ENCODE measurements at regions not wholly inside any gene's neighbourhood (a gene's known extent, or its start where the extent isn't known, plus 50 kb on each side); places are given as distances from the start of the nearest gene placed in this dataset.

DNA sequence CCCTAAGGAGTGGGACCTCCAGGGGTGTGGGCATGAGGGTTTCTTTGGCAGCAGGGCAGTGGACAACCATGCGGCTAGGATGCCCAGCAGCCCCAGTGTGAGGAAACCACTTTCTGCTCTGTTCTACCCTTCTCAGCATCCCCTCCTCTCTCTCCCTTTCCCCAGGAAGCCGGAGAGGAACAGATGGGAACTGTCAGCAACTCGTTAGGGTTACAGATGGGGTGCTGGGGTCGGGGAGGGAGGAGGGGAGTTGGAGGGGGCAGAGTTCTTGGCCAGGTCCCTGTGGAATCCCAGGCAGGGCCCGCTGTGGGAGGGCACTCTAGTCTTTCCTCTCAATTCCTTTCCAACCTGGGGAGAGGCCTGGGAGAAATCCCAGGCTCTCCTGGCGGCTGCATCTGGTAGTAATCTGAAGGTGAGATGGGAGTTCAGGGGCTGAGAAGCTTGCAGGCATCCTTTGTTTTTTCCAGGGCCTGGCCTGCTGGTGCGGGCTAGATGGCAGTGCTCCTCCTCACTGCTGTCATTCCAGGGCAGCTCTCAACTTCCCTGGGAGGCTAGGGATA is 93.9 kb upstream of the CSF3R start:
- Histone ChIP-seq H3K9me3 (ENCODE audit: control insufficient read depth, insufficient read depth, low read length) (no peaks in the 10 kb centered on the region), H4K20me1 (ENCODE audit: insufficient read depth, low read length) (no peaks in the 10 kb centered on the region), H3K4me3 (ENCODE audit: insufficient read depth, low read depth, low read length) (no peak overlapping the region), H3K56ac (ENCODE audit: extremely low read depth, insufficient read depth, low read length) (no peak overlapping the region), H2AFZ (replicated peaks; ENCODE audit: low read length, poor library complexity) (no peak overlapping the region), H2BK5ac (ENCODE audit: low read depth, low read length, poor library complexity, severe bottlenecking) (no peak overlapping the region), H3K4me2 (ENCODE audit: low read depth, low read length) (no peak overlapping the region), H3K4ac (ENCODE audit: low read depth, low read length) (no peak overlapping the region), H3K27ac (ENCODE audit: insufficient read depth, low read length) (no peak overlapping the region), H2AK5ac (ENCODE audit: low read depth, low read length) (no peak overlapping the region), H2BK15ac (ENCODE audit: low read depth, low read length) (no peak overlapping the region), H3K27me3 (ENCODE audit: control insufficient read depth, insufficient read depth, low read length) (peaks cover 6% of the 10 kb centered on the region), H4K5ac (ENCODE audit: low read depth, low read length) (no peak overlapping the region), H2AK9ac (replicated peaks; ENCODE audit: low read depth, low read length, poor library complexity) (no peak overlapping the region), H3K9ac (ENCODE audit: low read depth, low read length) (no peak overlapping the region), H3K14ac (replicated peaks; ENCODE audit: low read depth, low read length) (no peak overlapping the region), H2BK120ac (ENCODE audit: low read depth, low read length) (no peak overlapping the region), H3K9me1 (ENCODE audit: insufficient read depth, low read length) (no peaks in the 10 kb centered on the region), H4K91ac (ENCODE audit: insufficient read depth, low read depth, low read length) (no peak overlapping the region), H3K23ac (ENCODE audit: low read depth, low read length) (no peak overlapping the region), H3K18ac (ENCODE audit: low read depth, low read length) (no peak overlapping the region), H2BK20ac (ENCODE audit: low read depth, low read length) (no peak overlapping the region), H4K8ac (ENCODE audit: low read depth in 2 of 2, low read length in 2 of 2) (no peak overlapping the region), H3K79me1 (ENCODE audit: low read depth in 1 of 2, low read length in 2 of 2) (no peaks in the 10 kb centered on the region), H3K4me1 (ENCODE audit: control insufficient read depth, insufficient read depth, low read length) (no peaks in the 10 kb centered on the region), H3K36me3 (ENCODE audit: control insufficient read depth, insufficient read depth, low read length) (no peaks in the 10 kb centered on the region)
- no CpG with 5 or more reads among the region's 7 CpGs for WGBS, 2 experiments (ENCODE audit: extremely low coverage in 2 of 2, insufficient read length in 1 of 2)
- no TSS peak for BruUV-seq (replicated peaks)
- dilution Hi-C loops (cut with HindIII; ENCODE audit: low sequenced_read_pairs, unreplicated experiment) (no loop called here), intact Hi-C loops (cut with micrococcal nuclease) (loop anchor here (1.0 to 10.0 kb wide), 4 partner anchors 78 to 1106 kb away; no protein-coding TSS in a partner anchor), in situ Hi-C loops (cut with MboI; ENCODE audit: low sequenced_read_pairs) (loop anchor here (10.0 to 25.0 kb wide), 2 partner anchors 736 to 858 kb away; no protein-coding TSS in a partner anchor)
- DNase-seq (no peak), ATAC-seq (ENCODE audit: low read depth) (no peak)
- TF ChIP-seq SMC3 (IDR thresholded peaks at IDR 0.05; ENCODE audit: low read depth, low read length) (no peak), RCOR1 (IDR thresholded peaks at IDR 0.05; ENCODE audit: insufficient replicate concordance, low read length) (no peak), CHD1 (IDR thresholded peaks at IDR 0.05; ENCODE audit: low read depth, low read length) (no peak), RFX5 (IDR thresholded peaks at IDR 0.05; ENCODE audit: low read depth, low read length) (no peak), CEBPB (IDR thresholded peaks at IDR 0.05; ENCODE audit: low read depth, low read length) (no peak), MAZ (IDR thresholded peaks at IDR 0.05; ENCODE audit: borderline replicate concordance, low read depth, low read length) (no peak), BHLHE40 (IDR thresholded peaks at IDR 0.05; ENCODE audit: low read depth, low read length) (no peak), MAFK (IDR thresholded peaks at IDR 0.05; ENCODE audit: low read depth, low read length) (no peak), ELK1 (IDR thresholded peaks at IDR 0.05; ENCODE audit: borderline replicate concordance, low read depth, low read length) (no peak), NFE2L2 (IDR thresholded peaks at IDR 0.05; ENCODE audit: low read depth, low read length) (no peak), POLR2A (IDR thresholded peaks at IDR 0.05; ENCODE audit: low read depth, low read length) (no peak), FOS (IDR thresholded peaks at IDR 0.05; ENCODE audit: low read depth, low read length) (no peak), RAD21 (IDR thresholded peaks at IDR 0.05; ENCODE audit: low read length) (no peak), MXI1 (IDR thresholded peaks at IDR 0.05; ENCODE audit: borderline replicate concordance, low read depth, low read length) (no peak)
- TF ChIP-seq, protein P1, sequence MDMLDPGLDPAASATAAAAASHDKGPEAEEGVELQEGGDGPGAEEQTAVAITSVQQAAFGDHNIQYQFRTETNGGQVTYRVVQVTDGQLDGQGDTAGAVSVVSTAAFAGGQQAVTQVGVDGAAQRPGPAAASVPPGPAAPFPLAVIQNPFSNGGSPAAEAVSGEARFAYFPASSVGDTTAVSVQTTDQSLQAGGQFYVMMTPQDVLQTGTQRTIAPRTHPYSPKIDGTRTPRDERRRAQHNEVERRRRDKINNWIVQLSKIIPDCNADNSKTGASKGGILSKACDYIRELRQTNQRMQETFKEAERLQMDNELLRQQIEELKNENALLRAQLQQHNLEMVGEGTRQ (IDR thresholded peaks at IDR 0.05; ENCODE audit: low read depth, low read length): no peak
- TF ChIP-seq, protein P2, sequence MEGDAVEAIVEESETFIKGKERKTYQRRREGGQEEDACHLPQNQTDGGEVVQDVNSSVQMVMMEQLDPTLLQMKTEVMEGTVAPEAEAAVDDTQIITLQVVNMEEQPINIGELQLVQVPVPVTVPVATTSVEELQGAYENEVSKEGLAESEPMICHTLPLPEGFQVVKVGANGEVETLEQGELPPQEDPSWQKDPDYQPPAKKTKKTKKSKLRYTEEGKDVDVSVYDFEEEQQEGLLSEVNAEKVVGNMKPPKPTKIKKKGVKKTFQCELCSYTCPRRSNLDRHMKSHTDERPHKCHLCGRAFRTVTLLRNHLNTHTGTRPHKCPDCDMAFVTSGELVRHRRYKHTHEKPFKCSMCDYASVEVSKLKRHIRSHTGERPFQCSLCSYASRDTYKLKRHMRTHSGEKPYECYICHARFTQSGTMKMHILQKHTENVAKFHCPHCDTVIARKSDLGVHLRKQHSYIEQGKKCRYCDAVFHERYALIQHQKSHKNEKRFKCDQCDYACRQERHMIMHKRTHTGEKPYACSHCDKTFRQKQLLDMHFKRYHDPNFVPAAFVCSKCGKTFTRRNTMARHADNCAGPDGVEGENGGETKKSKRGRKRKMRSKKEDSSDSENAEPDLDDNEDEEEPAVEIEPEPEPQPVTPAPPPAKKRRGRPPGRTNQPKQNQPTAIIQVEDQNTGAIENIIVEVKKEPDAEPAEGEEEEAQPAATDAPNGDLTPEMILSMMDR (conservative IDR thresholded peaks at IDR 0.05; ENCODE audit: low read depth, low read length): no peak
- POLR2A ChIA-PET (ENCODE audit: unreplicated experiment): no interaction called here
- CTCF ChIA-PET: interaction anchor here (0.5 to 1.4 kb wide), 11 partner anchors 9 to 887 kb away, joined by 3 to 6 read pairs (median 4); no protein-coding TSS in a partner anchor

Measured in IMR-90 (cell line).